Activated naive CD4-positive, alpha-beta T cell treated with anti-CD3 and anti-CD28 coated beads, Interleukin-2, amount 50 U/mL, for 72 hours (primary cell): ENCODE measurements at regions not wholly inside any gene's neighbourhood (a gene's known extent, or its start where the extent isn't known, plus 50 kb on each side); places are given as distances from the start of the nearest gene placed in this dataset.
A peak's percentile ranks its signal among the peaks of the same experiment; 100 is the strongest.

Experiments used
- ATAC-seq, 2 donors: fragments of 150-1000 bp; cut with Tn5 transposase; 2 replicates each; pipeline ENCODE4 v1.10.0; 2021; ENCODE audit warnings: mild to moderate bottlenecking in 2 of 2, moderate library complexity in 2 of 2
- DNase-seq, 2 donors: peaks; one replicate each; pipeline ENCODE4 v3.0.0; 2021 to 2022; ENCODE audit warnings: low spot score in 2 of 2
- H3K27ac Mint-ChIP-seq, 2 donors: one replicate each; pipeline ENCODE4 v1.8.0; 2022; ENCODE audit warnings: mild to moderate bottlenecking in 2 of 2, mixed read lengths in 2 of 2
- H3K36me3 Mint-ChIP-seq, 2 donors: one replicate each; pipeline ENCODE4 v1.8.0; 2022; ENCODE audit warnings: mixed read lengths in 2 of 2
- H3K9me3 Mint-ChIP-seq, 2 donors: one replicate each; pipeline ENCODE4 v1.8.0; 2022; ENCODE audit warnings: mixed read lengths in 2 of 2

- DNase-seq = no peak
- no peak overlapping the region for H3K27ac Mint-ChIP-seq
- no peaks in the 10 kb centered on the region for H3K36me3 Mint-ChIP-seq
- no peak for ATAC-seq
- H3K9me3 Mint-ChIP-seq = no peaks in the 10 kb centered on the region
Measured at GRCh38 chr4:53925050-53925605, 139.3 kb downstream of the CHIC2 start.

GRCh38 chr4:53924333-53925049 is 139.9 kb downstream of the CHIC2 start:
- Mint-ChIP-seq H3K9me3 (no peaks in the 10 kb centered on the region), H3K27ac (no peak overlapping the region), H3K36me3 (no peaks in the 10 kb centered on the region)
- ATAC-seq = no peak
- no peak for DNase-seq

GRCh38 chr4:53923921-53924320 is 140.5 kb downstream of the CHIC2 start:
- DNase-seq (no peak), ATAC-seq (no peak)
- Mint-ChIP-seq H3K27ac (no peak overlapping the region), H3K36me3 (no peaks in the 10 kb centered on the region), H3K9me3 (no peaks in the 10 kb centered on the region)

- Mint-ChIP-seq H3K9me3 (no peaks in the 10 kb centered on the region), H3K36me3 (no peaks in the 10 kb centered on the region), H3K27ac (no peak overlapping the region)
- ATAC-seq = no peak
- DNase-seq = no peak
Measured at GRCh38 chr4:53921856-53922255, 142.5 kb downstream of the CHIC2 start.

GRCh38 chr4:53920883-53921282 is 143.5 kb downstream of the CHIC2 start:
- Mint-ChIP-seq H3K9me3 (no peaks in the 10 kb centered on the region), H3K36me3 (no peaks in the 10 kb centered on the region), H3K27ac (no peak overlapping the region)
- no peak for DNase-seq
- ATAC-seq = no peak

GRCh38 chr4:53920116-53920515 is 144.3 kb downstream of the CHIC2 start:
- Mint-ChIP-seq H3K27ac (no peak overlapping the region), H3K9me3 (no peaks in the 10 kb centered on the region), H3K36me3 (no peaks in the 10 kb centered on the region)
- ATAC-seq (no peak), DNase-seq (no peak)

GRCh38 chr4:53919535-53919934 is 144.9 kb downstream of the CHIC2 start:
- no peaks in the 10 kb centered on the region for H3K9me3 Mint-ChIP-seq
- DNase-seq (no peak), ATAC-seq (no peak)
- H3K36me3 Mint-ChIP-seq = no peaks in the 10 kb centered on the region
- H3K27ac Mint-ChIP-seq = no peak overlapping the region

- peak; percentile 43 to 62 for ATAC-seq
- Mint-ChIP-seq H3K9me3 (no peaks in the 10 kb centered on the region), H3K27ac (no peak overlapping the region)
Measured at GRCh38 chr4:53917729-53918128, 146.7 kb downstream of the CHIC2 start.

GRCh38 chr4:53916431-53916889 is 147.9 kb downstream of the CHIC2 start:
- ATAC-seq (no peak), DNase-seq (no peak)
- H3K9me3 Mint-ChIP-seq = no peaks in the 10 kb centered on the region
- no peak overlapping the region for H3K27ac Mint-ChIP-seq
- H3K36me3 Mint-ChIP-seq = no peaks in the 10 kb centered on the region

More at GRCh38 chr4:53917729-53918128, 146.7 kb downstream of the CHIC2 start:
- no peaks in the 10 kb centered on the region for H3K36me3 Mint-ChIP-seq
- DNase-seq = no peak

- Mint-ChIP-seq H3K36me3 (no peaks in the 10 kb centered on the region), H3K27ac (no peak overlapping the region), H3K9me3 (no peaks in the 10 kb centered on the region)
- ATAC-seq (peak in 1 of 2 donors; percentile 66), DNase-seq (no peak)
Measured at GRCh38 chr4:53914313-53915016, 149.9 kb downstream of the CHIC2 start.

GRCh38 chr4:53913771-53914170 is 150.6 kb downstream of the CHIC2 start:
- DNase-seq (no peak), ATAC-seq (no peak)
- no peak overlapping the region for H3K27ac Mint-ChIP-seq
- no peaks in the 10 kb centered on the region for H3K36me3 Mint-ChIP-seq
- no peaks in the 10 kb centered on the region for H3K9me3 Mint-ChIP-seq

- no peak overlapping the region for H3K27ac Mint-ChIP-seq
- ATAC-seq = no peak
Measured at GRCh38 chr4:53912766-53913497, 151.5 kb downstream of the CHIC2 start.

GRCh38 chr4:53908661-53909078 is 155.7 kb downstream of the CHIC2 start:
- Mint-ChIP-seq H3K36me3 (no peaks in the 10 kb centered on the region), H3K9me3 (no peaks in the 10 kb centered on the region), H3K27ac (no peak overlapping the region)
- ATAC-seq (peak in 1 of 2 donors; percentile 74), DNase-seq (no peak)

More at GRCh38 chr4:53912766-53913497, 151.5 kb downstream of the CHIC2 start:
- no peaks in the 10 kb centered on the region for H3K36me3 Mint-ChIP-seq
- DNase-seq = no peak
- H3K9me3 Mint-ChIP-seq = no peaks in the 10 kb centered on the region

GRCh38 chr4:53907772-53908171 is 156.6 kb downstream of the CHIC2 start:
- H3K9me3 Mint-ChIP-seq = no peaks in the 10 kb centered on the region

GRCh38 chr4:53906606-53907190 is 157.7 kb downstream of the CHIC2 start:
- H3K27ac Mint-ChIP-seq = no peak overlapping the region
- H3K36me3 Mint-ChIP-seq = no peaks in the 10 kb centered on the region
- DNase-seq = no peak
- no peaks in the 10 kb centered on the region for H3K9me3 Mint-ChIP-seq
- ATAC-seq = no peak

More at GRCh38 chr4:53907772-53908171, 156.6 kb downstream of the CHIC2 start:
- no peak for DNase-seq
- ATAC-seq = no peak
- Mint-ChIP-seq H3K27ac (no peak overlapping the region), H3K36me3 (no peaks in the 10 kb centered on the region)

GRCh38 chr4:53905941-53906377 is 158.4 kb downstream of the CHIC2 start:
- H3K9me3 Mint-ChIP-seq = no peaks in the 10 kb centered on the region
- H3K27ac Mint-ChIP-seq = no peak overlapping the region
- DNase-seq (no peak), ATAC-seq (no peak)
- H3K36me3 Mint-ChIP-seq = no peaks in the 10 kb centered on the region
